Suppressor macrophage treated with lipopolysaccharide for 1 hour (primary cell): ENCODE measurements at regions not wholly inside any gene's neighbourhood (a gene's known extent, or its start where the extent isn't known, plus 50 kb on each side); places are given as distances from the start of the nearest gene placed in this dataset.

Source experiments
- DNase-seq, 3 donors: peaks; one replicate each; pipeline ENCODE4 v3.0.0-alpha.2; 2020 to 2022

DNA sequence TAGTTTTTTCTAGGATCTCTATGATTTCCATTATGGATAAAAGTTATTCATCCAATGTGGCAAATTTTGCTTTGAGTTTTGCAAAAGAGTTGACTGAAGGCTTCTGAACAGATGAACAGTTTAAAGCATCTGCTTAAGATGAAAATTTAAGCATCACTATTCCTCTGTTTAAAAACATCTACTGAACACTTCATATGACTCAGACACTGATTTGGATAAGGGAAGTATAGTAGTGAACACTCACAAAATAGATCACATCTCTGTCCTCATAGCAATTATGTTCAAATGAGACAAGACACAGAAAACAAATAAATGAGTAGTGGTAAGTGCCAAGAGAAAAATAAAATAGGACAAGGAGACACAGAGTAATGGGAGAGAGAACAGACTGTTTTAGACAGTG, 157.3 kb downstream of the MBL2 start:
- DNase-seq: no peak

DNA sequence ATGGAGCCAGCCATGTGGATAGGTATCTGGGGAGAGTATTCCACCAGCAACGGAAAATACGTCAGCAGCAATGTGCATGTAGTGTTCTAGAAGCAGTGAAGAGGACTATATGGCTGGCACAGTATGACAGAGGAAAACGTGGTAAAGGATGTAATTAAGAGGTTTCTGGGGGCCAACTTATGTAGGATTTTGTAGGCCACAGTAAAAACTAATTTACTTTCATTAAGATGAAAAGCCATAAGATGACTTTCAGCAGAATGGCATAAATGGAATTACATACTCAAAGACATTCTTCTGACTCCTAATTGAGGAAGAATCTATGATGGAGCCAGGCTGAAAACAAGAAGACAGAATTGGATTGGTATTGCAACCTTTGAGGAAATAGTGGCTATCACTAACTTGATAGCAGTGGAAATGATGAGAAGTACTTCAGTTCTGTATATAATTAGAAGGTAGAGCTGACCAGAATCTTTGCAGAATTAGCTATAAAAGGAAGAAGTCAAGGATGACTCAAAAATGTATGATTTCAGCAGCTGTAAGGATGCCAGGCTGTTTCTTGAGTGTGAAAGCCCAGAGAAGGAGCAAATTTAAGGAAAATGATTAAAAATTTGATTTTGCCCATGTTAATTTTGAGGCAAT, 156.7 kb downstream of the MBL2 start:
- DNase-seq: no peak

DNA sequence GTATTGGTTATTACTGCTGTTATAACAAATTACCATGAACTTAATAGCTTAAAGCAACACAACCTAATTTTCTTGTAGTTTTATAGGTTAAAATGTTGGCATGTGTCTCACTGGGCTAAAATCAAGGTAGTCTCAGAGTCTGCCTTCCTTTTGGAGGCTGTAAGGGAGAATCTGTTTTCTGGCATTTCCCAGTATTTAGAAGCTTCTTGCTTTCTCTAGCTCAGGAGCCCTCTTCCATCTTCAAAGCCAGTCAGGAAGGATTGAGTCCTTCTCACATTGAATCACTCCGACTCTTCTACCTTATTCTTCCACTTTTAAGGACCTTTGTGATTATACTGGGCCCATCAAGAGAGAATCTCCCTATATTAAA, 156.2 kb downstream of the MBL2 start:
- DNase-seq: no peak

DNA sequence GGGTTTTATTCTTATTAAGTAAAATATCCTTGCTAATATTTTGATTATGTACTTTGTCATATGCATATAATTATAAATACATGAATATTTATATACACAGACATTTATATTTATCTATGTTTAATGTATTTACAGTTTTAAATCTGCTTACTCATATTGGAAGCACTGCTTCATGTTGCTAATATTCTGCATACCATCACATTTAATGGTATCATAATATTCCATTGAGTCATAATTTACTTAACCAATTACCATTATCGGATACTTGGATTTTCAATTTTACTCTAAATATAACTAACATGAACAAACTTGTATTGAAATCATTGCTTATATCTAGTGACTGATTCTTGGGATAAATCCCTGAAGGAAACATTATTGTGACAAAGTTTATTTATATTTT, 155.2 kb downstream of the MBL2 start:
- no peak for DNase-seq

GRCh38 chr10:52619052-52619451, 153.5 kb downstream of the MBL2 start:
- DNase-seq: no peak

- no peak for DNase-seq
Observed at GRCh38 chr10:52621635-52622079, 150.9 kb downstream of the MBL2 start.

DNA sequence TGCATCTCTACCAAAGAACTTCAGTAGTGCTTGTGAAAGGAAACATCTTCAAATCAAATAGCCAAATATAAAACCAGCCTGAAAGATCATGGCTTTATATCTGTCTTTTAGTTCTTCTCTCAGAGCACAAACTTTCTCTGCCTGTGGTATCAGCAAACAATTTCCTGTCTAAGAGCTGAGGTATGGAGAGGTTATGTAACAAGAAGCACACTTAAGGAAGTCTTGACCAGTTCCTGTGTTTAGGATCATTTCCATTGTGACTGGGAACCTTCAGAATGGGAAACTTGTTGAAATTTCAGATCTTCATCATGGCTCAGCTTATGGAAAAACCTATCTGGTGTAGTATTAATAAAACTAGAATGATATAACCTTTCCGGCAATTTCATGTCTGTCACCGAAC, 148.8 kb downstream of the MBL2 start:
- no peak for DNase-seq

DNA sequence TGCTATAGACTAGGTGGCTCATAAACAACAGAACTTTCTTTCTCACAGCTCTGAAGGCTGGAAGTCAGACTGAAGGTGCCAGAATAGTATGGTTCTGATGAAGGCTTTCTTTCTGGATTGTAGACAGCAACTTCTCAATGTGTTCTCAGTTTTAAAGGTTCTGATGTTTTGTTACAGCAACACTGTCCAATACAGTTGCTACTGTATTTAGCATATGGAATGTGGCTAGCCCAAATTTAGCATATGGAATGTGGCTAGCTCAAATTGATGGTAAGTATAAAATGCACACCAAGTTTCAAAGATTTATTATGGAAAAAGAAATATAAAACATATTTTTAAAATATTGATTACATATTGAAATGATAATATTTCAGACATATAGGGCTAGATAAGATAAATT, 145.3 kb downstream of the MBL2 start:
- no peak for DNase-seq

- no peak for DNase-seq
Observed at GRCh38 chr10:52631146-52631545, 141.4 kb downstream of the MBL2 start.

DNA sequence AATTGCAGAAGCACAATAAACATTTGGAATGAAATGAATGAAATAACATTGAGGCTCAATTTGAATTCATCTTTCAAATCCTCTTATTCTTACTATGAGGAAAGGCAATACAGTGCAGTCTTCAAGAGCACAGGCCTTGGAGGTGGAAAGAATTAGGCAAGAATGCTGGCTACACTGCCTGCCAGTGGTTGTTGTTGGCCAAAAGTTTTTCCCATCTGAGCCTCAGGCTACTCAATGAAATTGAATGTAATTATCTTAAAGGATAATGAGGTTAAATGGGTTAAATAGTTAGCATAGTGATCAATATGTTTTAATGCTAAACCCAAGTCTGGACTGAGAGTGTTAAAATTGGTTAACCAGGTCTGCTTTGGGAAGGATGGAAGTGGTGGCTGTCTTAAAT, 140.9 kb downstream of the MBL2 start:
- DNase-seq: no peak

GRCh38 chr10:52632591-52632990, 140.0 kb downstream of the MBL2 start:
- no peak for DNase-seq

DNA sequence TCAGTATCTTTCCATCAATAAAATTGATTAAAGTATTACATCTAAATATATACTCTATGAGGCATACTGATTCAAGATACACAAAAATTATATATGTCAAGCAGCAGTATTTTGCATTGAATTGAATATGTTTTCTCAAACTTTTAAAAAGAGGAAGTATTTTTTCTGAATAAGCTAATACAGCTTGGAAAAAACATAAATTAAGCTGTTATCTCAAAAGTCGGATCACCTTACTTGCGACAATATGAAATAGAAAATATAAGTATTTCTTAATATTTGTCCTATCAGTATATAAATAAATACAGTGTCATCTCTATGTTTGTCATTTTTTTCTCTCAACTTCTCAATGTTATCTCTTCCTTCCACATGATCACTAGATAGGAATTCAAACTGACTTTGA, 139.3 kb downstream of the MBL2 start:
- DNase-seq: no peak

- DNase-seq: no peak
Observed at GRCh38 chr10:52635651-52636050, 136.9 kb downstream of the MBL2 start.

DNA sequence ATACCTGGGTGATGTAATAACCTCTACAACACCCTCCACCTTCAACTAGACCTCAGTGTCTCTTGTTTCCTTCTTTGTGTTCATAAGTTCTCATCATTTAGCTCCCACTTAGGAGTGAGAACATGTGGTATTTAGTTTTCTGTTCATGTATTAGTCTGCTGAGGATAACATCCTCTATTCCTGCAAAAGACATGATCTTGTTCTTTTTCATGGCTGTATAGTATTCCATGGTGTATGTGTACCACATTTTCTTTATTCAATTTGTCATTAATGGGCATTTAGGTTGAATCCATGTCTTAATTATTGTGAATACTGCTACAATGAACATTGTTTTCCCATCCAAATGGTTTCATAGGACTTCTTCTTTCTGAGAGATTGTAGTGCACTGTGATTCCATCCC, 135.7 kb downstream of the MBL2 start:
- no peak for DNase-seq

GRCh38 chr10:52637592-52637991, 135.0 kb downstream of the MBL2 start:
- DNase-seq: no peak

GRCh38 chr10:52639652-52640051, 132.9 kb downstream of the MBL2 start:
- no peak for DNase-seq

DNA sequence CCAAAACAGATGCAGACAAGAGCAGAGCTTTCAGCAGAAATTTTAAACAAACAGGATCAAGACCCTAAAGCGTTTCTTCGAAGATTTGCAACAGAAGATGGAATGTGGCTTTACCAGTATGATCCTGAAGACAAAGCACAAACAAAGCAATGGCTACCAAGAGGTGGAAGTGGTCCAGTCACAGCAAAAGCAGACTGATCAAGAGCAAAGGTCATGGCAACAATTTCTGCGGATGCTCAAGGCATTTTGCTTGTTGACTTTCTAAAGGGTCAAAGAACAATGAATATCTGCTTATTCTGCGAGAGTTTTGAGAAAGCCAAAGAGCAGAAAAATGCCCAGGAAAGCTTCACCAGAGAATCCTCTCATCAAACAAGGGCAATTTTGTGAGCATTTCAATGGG, 130.4 kb downstream of the MBL2 start:
- DNase-seq: no peak

DNA sequence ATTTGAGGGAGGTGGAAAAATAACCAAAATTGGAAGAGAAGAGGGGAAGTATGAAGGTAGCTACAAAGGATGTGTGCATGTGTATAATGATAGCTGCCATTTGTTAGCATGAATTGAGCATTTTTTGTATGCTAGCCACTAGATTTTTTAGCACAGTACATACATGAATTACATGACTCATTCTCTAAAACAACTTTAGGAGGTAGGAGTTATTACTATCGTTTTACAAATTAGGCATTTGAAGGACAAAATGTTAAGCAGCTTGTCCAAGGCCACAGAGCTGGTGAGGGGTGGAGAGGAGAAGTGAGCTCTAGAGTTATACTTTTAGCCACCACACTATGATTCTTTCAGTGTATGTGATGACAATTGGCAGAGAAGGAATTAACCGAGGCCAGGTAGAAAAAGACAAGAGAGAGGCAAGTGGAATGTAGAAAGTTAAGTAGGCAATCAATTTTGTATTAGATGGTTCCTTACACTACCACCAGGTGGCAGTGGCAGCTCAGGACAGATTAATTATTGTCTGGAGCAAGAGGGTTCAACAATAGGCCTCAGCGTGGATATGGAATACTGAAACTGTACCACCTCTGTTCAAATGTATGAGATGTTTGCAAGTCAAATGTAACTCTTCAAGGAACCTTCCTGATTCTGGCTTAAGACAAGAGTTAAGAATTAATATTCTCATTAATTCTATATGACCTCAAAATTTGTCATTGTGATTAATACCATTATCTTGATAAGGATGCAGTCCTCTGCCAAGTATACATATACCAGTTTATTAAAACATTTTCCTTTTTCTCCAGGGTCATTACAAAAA, 128.0 kb downstream of the MBL2 start:
- peak; percentile 67 to 70 (median 69) for DNase-seq

DNA sequence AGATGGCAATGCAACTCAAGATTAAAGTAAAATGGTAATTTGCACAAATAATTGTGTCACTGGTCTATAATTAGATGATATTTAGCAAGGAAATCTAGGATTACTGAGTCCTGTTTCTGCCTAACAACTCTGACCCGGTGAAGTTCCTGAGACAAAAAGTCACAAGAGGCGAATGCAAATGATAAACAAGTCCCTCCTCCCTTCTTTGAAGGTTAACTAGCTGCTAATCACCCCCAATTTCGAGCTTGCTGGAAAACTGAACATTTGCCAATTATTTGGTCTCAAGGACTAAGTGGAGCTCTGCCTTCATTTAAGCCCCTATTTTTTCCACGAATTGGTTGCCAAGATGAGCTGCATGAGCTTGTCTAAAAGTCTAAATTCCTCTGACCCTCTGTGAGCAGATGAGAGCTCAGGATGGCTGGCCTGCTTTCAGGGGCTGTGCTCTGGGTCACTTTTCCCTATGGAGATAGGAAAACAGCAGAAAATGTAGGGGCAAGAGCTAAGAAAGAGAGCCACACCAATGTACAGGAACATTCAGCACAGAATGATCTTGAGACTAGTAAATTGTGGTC, 127.3 kb downstream of the MBL2 start:
- no peak for DNase-seq

GRCh38 chr10:52649511-52649910, 123.1 kb downstream of the MBL2 start:
- DNase-seq: no peak

DNA sequence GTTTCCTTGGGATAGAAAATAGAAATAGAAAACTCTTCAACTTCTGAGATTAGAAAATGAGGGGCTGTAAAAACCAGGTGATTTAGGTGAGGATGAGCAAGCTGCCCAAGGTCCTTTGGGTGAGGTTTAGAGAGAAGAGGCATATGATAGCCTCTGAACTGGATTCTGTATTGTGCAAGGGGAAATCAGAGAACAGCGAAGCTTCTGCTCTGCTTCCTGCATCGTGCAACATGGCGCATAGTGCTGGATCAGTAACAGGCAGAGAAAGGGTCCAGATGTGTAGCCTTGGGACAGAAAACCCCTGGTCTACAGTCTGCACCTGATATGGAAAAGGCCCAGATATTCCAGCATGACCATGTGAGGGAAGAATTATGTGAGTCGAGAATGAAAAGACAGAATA, 121.7 kb downstream of the MBL2 start:
- no peak for DNase-seq

DNA sequence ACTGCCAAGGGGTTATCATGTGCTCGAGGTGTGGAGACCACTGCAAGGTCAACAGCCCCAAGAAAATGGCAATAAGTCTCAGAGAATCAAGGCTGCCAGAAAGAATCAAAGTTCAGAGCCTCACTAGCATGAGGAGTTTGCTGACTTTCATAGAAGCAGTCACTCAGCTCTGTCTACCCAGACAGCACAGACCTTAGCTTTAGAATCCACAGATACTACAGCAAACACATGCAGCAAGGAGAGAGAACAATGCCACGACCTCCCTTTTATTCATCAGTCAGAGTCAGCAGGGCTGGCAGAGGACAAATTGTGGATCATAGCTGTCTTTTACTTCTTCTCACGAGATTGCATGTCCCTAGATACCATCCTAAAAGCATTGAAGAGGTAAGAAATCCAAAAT, 121.3 kb downstream of the MBL2 start:
- DNase-seq: no peak

DNA sequence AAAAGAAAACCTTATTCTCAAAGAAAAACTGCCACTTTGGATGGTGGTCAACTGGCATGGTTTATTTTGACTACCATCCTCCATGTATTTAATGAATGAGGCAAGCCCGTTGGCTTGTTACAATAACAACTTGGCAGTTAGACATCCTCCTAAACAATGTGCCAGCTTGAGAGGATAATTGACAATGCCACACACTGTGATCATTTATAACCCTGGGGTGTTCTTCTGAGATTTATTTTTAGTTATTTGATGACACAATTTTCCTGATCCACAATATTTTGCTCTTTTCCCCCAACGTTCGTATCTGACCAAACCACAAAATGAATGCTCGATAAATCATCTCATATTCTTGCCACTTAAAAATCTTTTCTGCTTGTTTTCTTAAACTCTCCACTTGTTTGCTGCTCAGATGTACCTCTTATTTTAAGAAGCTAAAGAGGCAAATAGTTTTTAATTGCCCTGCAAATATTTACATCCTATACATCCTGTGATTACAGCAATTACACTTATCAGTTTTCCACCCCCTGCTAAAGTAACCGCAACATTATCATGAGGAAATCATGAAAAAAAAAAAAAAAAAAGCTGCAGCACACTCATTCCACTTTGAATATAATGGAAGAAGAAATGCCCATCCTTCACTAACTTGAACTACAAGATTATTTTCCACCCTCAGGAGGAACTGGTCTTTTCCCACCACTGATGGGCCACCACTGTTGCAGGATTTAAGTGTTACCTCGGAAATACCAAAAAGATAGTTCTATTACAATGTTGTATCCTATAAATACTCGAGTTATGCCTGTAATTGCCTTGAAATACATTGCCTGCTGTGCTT, 119.9 kb downstream of the MBL2 start:
- DNase-seq: no peak
